Brain microvascular endothelial cell (primary cell): ENCODE measurements at regions not wholly inside any gene's neighbourhood (a gene's known extent, or its start where the extent isn't known, plus 50 kb on each side); places are given as distances from the start of the nearest gene placed in this dataset.

Experiments used
- DNase-seq: peaks from one replicate; pipeline ENCODE4 v3.0.0-alpha.2; 2020
- H3K27ac ChIP-seq: fragments of 250-450 bp; sonication (Bioruptor Pico); 2 replicates; pipeline ENCODE4 v1.5.1; 2020; ENCODE audit warnings: mild to moderate bottlenecking, moderate library complexity
- H3K27me3 ChIP-seq: fragments of 250-450 bp; sonication (Bioruptor Pico); replicated peaks from 2 replicates; pipeline ENCODE4 v1.5.1; 2020; ENCODE audit warnings: mild to moderate bottlenecking
- H3K36me3 ChIP-seq: fragments of 250-450 bp; sonication (Bioruptor Pico); replicated peaks from 2 replicates; pipeline ENCODE4 v1.5.1; 2020; ENCODE audit warnings: mild to moderate bottlenecking
- H3K4me3 ChIP-seq: 2 replicates; pipeline ENCODE4 v1.5.1; 2011; ENCODE audit warnings: low read depth, mild to moderate bottlenecking, control low read depth, low read length, moderate library complexity
- in situ Hi-C: cut with HindIII; loops from 2 replicates; pipeline ENCODE4 v1.10.0; 2017; ENCODE audit warnings: low sequenced_read_pairs, low pct_ligation_motif_present
- TF ChIP-seq, protein P1 (sequence below): IDR thresholded peaks from 2 replicates; pipeline ENCODE4 v1.5.1; 2011; ENCODE audit warnings: low read depth, mild to moderate bottlenecking, moderate library complexity, low read length, control low read depth, inconsistent platforms; ENCODE audit errors: missing control alignments

DNA sequence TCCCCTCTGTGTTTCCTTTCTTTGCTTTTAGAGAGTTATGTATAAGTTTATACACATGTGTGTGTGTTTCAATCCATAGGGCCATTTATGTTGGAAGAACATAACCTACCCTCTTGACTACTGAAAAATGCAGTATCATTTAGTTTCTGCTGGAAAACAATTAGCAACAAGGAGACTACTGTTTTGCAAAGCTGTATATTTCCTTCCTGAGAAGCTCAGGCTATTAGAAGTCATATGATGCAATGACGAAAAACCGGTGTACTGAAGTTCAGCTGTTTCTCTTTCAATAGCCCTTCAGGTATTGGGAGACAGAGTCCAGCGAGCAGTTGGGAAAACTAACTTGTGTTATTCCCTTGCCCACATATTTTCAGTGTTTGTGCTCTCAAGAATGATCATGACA, 447.7 kb upstream of the GYPC start:
- H3K27ac ChIP-seq, result no peak overlapping the region
- in situ Hi-C loops, result no loop called here
- TF ChIP-seq, protein P1, sequence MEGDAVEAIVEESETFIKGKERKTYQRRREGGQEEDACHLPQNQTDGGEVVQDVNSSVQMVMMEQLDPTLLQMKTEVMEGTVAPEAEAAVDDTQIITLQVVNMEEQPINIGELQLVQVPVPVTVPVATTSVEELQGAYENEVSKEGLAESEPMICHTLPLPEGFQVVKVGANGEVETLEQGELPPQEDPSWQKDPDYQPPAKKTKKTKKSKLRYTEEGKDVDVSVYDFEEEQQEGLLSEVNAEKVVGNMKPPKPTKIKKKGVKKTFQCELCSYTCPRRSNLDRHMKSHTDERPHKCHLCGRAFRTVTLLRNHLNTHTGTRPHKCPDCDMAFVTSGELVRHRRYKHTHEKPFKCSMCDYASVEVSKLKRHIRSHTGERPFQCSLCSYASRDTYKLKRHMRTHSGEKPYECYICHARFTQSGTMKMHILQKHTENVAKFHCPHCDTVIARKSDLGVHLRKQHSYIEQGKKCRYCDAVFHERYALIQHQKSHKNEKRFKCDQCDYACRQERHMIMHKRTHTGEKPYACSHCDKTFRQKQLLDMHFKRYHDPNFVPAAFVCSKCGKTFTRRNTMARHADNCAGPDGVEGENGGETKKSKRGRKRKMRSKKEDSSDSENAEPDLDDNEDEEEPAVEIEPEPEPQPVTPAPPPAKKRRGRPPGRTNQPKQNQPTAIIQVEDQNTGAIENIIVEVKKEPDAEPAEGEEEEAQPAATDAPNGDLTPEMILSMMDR, result no peak

DNA sequence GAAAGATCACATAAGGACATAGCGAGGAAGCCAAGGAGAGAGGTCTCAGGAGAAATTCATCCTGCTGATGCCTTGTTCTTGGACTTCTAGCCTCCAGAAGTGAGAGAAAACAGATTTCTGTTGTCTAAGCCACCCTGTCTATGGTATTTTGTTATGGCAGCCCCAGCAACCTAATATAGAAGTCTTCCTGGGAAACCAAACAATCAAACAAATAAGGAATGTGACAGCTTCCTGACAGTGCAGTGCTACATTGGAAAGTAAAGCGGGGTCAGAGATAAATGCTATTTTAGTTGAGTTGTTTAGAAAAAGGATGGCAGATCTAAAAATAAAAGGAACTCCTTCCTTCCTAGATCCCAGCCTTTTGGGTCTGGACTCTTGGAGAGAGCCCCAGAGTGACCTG, 443.2 kb upstream of the GYPC start:
- H3K27ac ChIP-seq, result no peak overlapping the region
- H3K4me3 ChIP-seq, result no peak overlapping the region
- H3K27me3 ChIP-seq, result no peaks in the 10 kb centered on the region
- TF ChIP-seq, protein P1, result no peak
- in situ Hi-C loops, result no loop called here
- DNase-seq, result no peak
- no peaks in the 10 kb centered on the region for H3K36me3 ChIP-seq

More for the DNA sequence above, 447.7 kb upstream of the GYPC start:
- Histone ChIP-seq H3K27me3 (no peaks in the 10 kb centered on the region), H3K36me3 (no peaks in the 10 kb centered on the region), H3K4me3 (no peak overlapping the region)
- DNase-seq, result no peak

DNA sequence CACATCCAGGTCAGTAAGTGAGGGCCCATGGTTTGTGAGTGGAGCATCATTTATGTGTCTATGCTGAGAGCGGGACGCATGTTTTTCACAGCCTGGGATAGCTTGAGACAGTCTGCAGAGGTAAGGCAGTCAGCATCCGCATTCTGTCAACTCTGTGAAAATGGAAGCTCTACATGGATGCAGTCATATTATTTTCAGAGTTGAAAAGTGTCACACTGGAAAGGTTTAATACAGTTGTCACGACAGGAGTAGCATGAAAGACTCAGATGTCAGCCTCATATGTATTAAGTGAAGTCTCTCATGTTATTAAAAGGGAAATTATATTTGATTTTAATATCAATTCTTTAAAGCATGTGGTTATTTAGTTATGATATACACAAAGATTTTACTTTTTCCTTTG, 436.9 kb upstream of the GYPC start:
- in situ Hi-C loops, result no loop called here
- H3K27ac ChIP-seq, result no peak overlapping the region
- TF ChIP-seq, protein P1, result no peak
- no peaks in the 10 kb centered on the region for H3K36me3 ChIP-seq
- no peaks in the 10 kb centered on the region for H3K27me3 ChIP-seq
- DNase-seq, result no peak
- no peak overlapping the region for H3K4me3 ChIP-seq

DNA sequence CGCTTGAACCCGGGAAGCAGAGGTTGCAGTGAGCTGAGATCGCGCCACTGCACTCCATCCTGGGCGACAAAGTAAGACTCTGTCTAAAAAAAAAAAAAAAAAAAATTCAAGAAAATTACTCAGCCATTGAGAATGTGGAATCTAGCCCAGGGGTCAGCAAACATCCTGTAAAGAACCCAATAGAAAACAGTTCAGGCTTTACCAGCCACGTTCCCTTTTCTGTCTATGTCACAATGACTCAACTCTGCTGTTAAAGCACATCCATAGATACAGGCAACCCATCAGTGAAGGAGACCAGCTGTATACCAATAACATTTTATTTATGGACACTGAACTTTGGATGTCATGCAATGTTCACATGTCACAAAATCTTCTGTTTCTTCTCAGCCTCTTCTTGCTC, 435.6 kb upstream of the GYPC start:
- Histone ChIP-seq H3K36me3 (no peaks in the 10 kb centered on the region), H3K27ac (peak overlapping the region; percentile 80), H3K27me3 (no peaks in the 10 kb centered on the region), H3K4me3 (no peak overlapping the region)
- peak; percentile 81 for DNase-seq
- TF ChIP-seq, protein P1, result no peak
- in situ Hi-C loops, result no loop called here

DNA sequence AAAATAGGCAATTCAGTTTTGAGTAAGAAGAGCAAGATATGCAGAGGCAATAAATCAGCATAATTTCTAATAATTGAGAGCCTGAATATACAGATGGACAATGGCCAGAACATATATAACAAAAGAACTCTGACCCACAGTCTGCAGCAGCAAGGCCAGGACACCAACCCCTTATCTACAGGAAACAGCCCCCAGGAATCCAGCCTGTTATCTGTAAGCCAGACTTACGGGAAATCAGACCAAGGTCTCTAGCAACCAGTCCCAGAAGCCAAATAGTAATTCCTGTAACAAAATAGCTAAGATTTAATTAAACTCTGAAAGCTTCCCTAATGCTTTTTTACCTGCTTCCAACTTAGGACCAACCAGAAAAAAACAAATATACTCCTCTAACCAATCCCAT, 434.5 kb upstream of the GYPC start:
- in situ Hi-C loops, result no loop called here
- Histone ChIP-seq H3K27me3 (no peaks in the 10 kb centered on the region), H3K36me3 (no peaks in the 10 kb centered on the region), H3K4me3 (no peak overlapping the region), H3K27ac (peak overlapping the region; percentile 28)
- TF ChIP-seq, protein P1, result no peak
- DNase-seq, result peak; percentile 29

DNA sequence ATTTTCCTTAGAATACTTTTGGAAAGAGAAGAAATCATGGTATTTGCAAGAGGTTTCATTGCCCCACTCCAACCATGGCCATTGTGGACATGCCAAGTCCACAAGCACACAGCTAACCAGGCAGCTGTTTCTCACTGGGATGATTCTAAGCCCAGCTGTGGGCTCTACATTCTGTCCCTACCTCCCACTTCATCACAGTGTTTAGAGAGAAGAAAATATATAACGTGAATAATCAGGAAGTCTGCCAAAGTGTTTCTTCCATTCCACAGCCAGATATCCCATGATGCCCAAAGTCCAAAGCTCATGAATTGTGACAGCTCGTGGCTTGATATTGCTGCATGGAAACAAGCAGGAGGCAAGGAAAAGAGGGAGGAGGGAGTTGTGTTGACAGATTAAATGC, 433.7 kb upstream of the GYPC start:
- no peak for DNase-seq
- H3K27ac ChIP-seq, result no peak overlapping the region
- in situ Hi-C loops, result no loop called here
- no peaks in the 10 kb centered on the region for H3K36me3 ChIP-seq
- TF ChIP-seq, protein P1, result no peak
- H3K4me3 ChIP-seq, result no peak overlapping the region
- H3K27me3 ChIP-seq, result no peaks in the 10 kb centered on the region
